Hepatocyte (in vitro differentiated cells): ENCODE measurements at regions not wholly inside any gene's neighbourhood (a gene's known extent, or its start where the extent isn't known, plus 50 kb on each side); places are given as distances from the start of the nearest gene placed in this dataset.

Source experiments
- EZH2 ChIP-seq: fragments of 200-600 bp; sonication (generic); IDR thresholded peaks from 2 replicates; pipeline ENCODE4 v1.6.1; 2016; ENCODE audit warnings: antibody characterized with exemption, mild to moderate bottlenecking, borderline replicate concordance
- TF ChIP-seq, protein P1 (sequence below): fragments of 200-600 bp; sonication (generic); IDR thresholded peaks from 2 replicates; pipeline ENCODE4 v1.5.1; 2016; ENCODE audit warnings: antibody characterized with exemption, mild to moderate bottlenecking; ENCODE audit not compliant: poor library complexity

GRCh38 chr1:234681990-234682389 lies 72.0 kb upstream of the IRF2BP2 start:
- TF ChIP-seq, protein P1, sequence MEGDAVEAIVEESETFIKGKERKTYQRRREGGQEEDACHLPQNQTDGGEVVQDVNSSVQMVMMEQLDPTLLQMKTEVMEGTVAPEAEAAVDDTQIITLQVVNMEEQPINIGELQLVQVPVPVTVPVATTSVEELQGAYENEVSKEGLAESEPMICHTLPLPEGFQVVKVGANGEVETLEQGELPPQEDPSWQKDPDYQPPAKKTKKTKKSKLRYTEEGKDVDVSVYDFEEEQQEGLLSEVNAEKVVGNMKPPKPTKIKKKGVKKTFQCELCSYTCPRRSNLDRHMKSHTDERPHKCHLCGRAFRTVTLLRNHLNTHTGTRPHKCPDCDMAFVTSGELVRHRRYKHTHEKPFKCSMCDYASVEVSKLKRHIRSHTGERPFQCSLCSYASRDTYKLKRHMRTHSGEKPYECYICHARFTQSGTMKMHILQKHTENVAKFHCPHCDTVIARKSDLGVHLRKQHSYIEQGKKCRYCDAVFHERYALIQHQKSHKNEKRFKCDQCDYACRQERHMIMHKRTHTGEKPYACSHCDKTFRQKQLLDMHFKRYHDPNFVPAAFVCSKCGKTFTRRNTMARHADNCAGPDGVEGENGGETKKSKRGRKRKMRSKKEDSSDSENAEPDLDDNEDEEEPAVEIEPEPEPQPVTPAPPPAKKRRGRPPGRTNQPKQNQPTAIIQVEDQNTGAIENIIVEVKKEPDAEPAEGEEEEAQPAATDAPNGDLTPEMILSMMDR: no peak
- TF ChIP-seq EZH2: no peak
